CD14-positive monocyte (primary cell): ENCODE measurements at regions not wholly inside any gene's neighbourhood (a gene's known extent, or its start where the extent isn't known, plus 50 kb on each side); places are given as distances from the start of the nearest gene placed in this dataset.

Experiments used
- DNase-seq, 3 donors: peaks; one replicate each; pipeline ENCODE4 v3.0.0-alpha.2; 2011 to 2022
- H2AFZ ChIP-seq: 2 replicates; pipeline ENCODE4 v1.6.0; 2012; ENCODE audit warnings: mild to moderate bottlenecking, low read depth, low read length, inconsistent platforms; ENCODE audit not compliant: insufficient read depth, poor library complexity, severe bottlenecking
- H3K27ac ChIP-seq, 2 donors: 1 replicate in 1 of 2; 2 replicates in 1 of 2; pipeline ENCODE4 v1.5.1; 2012 to 2013; ENCODE audit warnings: low read length in 2 of 2, control low read depth in 1 of 2, inconsistent platforms in 1 of 2, low read depth in 1 of 2, mild to moderate bottlenecking in 1 of 2
- H3K27me3 ChIP-seq, 2 donors: one replicate each; pipeline versions ENCODE4 v1.6.0 to v1.6.1; 2011 to 2013; ENCODE audit warnings: low read length in 2 of 2; ENCODE audit not compliant: control insufficient read depth in 2 of 2, insufficient read depth in 2 of 2
- H3K36me3 ChIP-seq, 2 donors: replicated peaks in 1 of 2; 1 replicate in 1 of 2; 2 replicates in 1 of 2; pipeline versions ENCODE4 v1.5.1 to v1.6.1; 2012 to 2013; ENCODE audit warnings: low read length in 2 of 2, control low read depth in 1 of 2, inconsistent platforms in 1 of 2, mild to moderate bottlenecking in 1 of 2; ENCODE audit not compliant: insufficient read depth in 2 of 2, control insufficient read depth in 1 of 2
- H3K4me1 ChIP-seq, 2 donors: 1 replicate in 1 of 2; 2 replicates in 1 of 2; pipeline versions ENCODE4 v1.5.1 to v1.6.1; 2012 to 2013; ENCODE audit warnings: low read length in 2 of 2, control low read depth in 1 of 2, inconsistent platforms in 1 of 2, mild to moderate bottlenecking in 1 of 2, moderate library complexity in 1 of 2; ENCODE audit not compliant: insufficient read depth in 2 of 2, control insufficient read depth in 1 of 2
- H3K4me2 ChIP-seq: replicated peaks from 2 replicates; pipeline ENCODE3; 2012; ENCODE audit warnings: low read length, moderate library complexity, mild to moderate bottlenecking; ENCODE audit not compliant: poor library complexity, severe bottlenecking; ENCODE audit errors: extremely low read depth
- H3K4me3 ChIP-seq, 3 experiments: fragments of 200-600 bp in 1 of 3; sonication (generic) in 1 of 3; replicated peaks in 1 of 3; 1 replicate in 2 of 3; 2 replicates in 1 of 3; pipeline ENCODE4 v1.5.1; 2011 to 2013; ENCODE audit warnings: low read length in 3 of 3, mild to moderate bottlenecking in 3 of 3, control low read depth in 2 of 3, low read depth in 2 of 3, inconsistent platforms in 1 of 3, moderate library complexity in 1 of 3
- H3K79me2 ChIP-seq: 2 replicates; pipeline ENCODE4 v1.6.0; 2012; ENCODE audit warnings: mild to moderate bottlenecking, control low read depth, inconsistent platforms, low read length, moderate library complexity; ENCODE audit not compliant: insufficient read depth
- H3K9ac ChIP-seq: 2 replicates; pipeline ENCODE4 v1.6.0; 2017; ENCODE audit warnings: low read length, mild to moderate bottlenecking; ENCODE audit not compliant: insufficient read depth, poor library complexity, severe bottlenecking
- H3K9me3 ChIP-seq, 2 donors: replicated peaks in 1 of 2; 1 replicate in 1 of 2; 2 replicates in 1 of 2; pipeline versions ENCODE4 v1.5.1 to v1.6.1; 2012 to 2013; ENCODE audit warnings: low read length in 2 of 2, control low read depth in 1 of 2; ENCODE audit not compliant: control insufficient read depth in 1 of 2, insufficient read depth in 1 of 2
- H4K20me1 ChIP-seq: 2 replicates; pipeline ENCODE4 v1.6.0; 2012; ENCODE audit warnings: mild to moderate bottlenecking, low read length, control low read depth, moderate library complexity; ENCODE audit not compliant: insufficient read depth
- H3K27ac Mint-ChIP-seq, 7 donors: one replicate each; pipeline ENCODE4 v1.8.0; 2020; ENCODE audit warnings: mild to moderate bottlenecking in 7 of 7, mixed read lengths in 7 of 7, moderate library complexity in 6 of 7, inconsistent platforms in 2 of 7
- H3K27me3 Mint-ChIP-seq, 3 donors: one replicate each; pipeline ENCODE4 v1.8.0; 2021 to 2022; ENCODE audit warnings: low read depth in 3 of 3, mild to moderate bottlenecking in 3 of 3, mixed read lengths in 3 of 3, moderate library complexity in 3 of 3, inconsistent platforms in 1 of 3
- H3K36me3 Mint-ChIP-seq, 2 donors: one replicate each; pipeline ENCODE4 v1.8.0; 2020; ENCODE audit warnings: mixed read lengths in 2 of 2, inconsistent platforms in 1 of 2, mild to moderate bottlenecking in 1 of 2
- H3K4me1 Mint-ChIP-seq: one replicate; pipeline ENCODE4 v1.8.0; 2020; ENCODE audit warnings: mild to moderate bottlenecking, mixed read lengths
- H3K4me3 Mint-ChIP-seq, 2 donors: one replicate each; pipeline ENCODE4 v1.8.0; 2020; ENCODE audit warnings: mild to moderate bottlenecking in 2 of 2, mixed read lengths in 2 of 2, moderate library complexity in 1 of 2
- H3K9me3 Mint-ChIP-seq, 7 donors: one replicate each; pipeline ENCODE4 v1.8.0; 2020 to 2022; ENCODE audit warnings: mixed read lengths in 7 of 7, mild to moderate bottlenecking in 6 of 7, moderate library complexity in 6 of 7, inconsistent platforms in 2 of 7
- WGBS: methylation state at CpG from one replicate; pipeline ENCODE4 v1.1.5; 2013; ENCODE audit warnings: missing lambda C conversion rate; ENCODE audit not compliant: insufficient coverage; 5-methylcytosine and 5-hydroxymethylcytosine counted together
- intact Hi-C, 2 donors: fragments of 100-400 bp; cut with micrococcal nuclease; formaldehyde crosslinking; loops; one replicate each; pipeline versions ENCODE4 v1.15.0 to v1.15.1; 2023
- TF ChIP-seq, protein P1 (sequence below): fragments of 200-600 bp; IDR thresholded peaks from one replicate; pipeline ENCODE4 v1.8.0; 2022; ENCODE audit warnings: antibody characterized with exemption, mild to moderate bottlenecking

DNA sequence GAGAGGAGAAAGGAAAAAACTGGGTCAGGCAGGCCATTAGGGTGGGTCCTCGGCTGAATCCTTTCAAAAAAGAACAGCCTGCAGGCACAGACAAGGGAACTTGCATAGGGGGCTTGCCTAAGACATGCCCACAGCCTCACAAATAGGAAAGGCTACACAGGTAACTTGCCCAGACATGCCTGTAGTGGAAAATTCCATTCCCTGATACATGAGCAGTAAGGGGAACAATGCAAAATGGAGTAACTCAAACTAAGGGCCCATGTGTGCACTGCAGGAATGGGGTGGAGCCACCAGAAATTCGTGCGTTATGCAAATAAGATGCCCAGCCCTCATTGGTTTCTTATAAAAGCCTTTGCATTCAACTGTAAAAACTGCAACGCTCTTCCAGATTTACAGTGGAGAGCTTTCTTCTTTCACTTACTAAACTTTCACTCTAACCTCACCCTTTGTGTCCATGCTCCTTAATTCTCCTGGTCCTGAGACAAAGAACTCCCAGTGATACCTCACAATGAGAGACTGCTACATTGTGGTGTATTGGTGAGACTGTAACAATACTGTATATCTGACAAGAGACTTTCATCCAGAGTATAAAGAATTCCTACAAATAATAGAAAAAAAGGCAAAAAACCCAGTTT, 59.5 kb upstream of the SLITRK1 start:
- DNase-seq: no peak
- Histone ChIP-seq H3K9ac (no peak overlapping the region), H3K27ac (no peak overlapping the region), H3K4me3 (no peak overlapping the region), H3K27me3 (no peaks in the 10 kb centered on the region), H3K4me1 (no peaks in the 10 kb centered on the region), H2AFZ (no peak overlapping the region), H3K36me3 (no peaks in the 10 kb centered on the region), H4K20me1 (no peaks in the 10 kb centered on the region), H3K79me2 (no peaks in the 10 kb centered on the region), H3K9me3 (peaks cover 0 to 4% of the 10 kb centered on the region in 2 donors), H3K4me2 (no peak overlapping the region)
- Mint-ChIP-seq H3K27ac (no peak overlapping the region), H3K27me3 (no peaks in the 10 kb centered on the region), H3K36me3 (no peaks in the 10 kb centered on the region), H3K9me3 (peaks cover 0 to 7% (median 2%) of the 10 kb centered on the region in 7 donors), H3K4me3 (no peak overlapping the region), H3K4me1 (no peaks in the 10 kb centered on the region)
- TF ChIP-seq, protein P1, sequence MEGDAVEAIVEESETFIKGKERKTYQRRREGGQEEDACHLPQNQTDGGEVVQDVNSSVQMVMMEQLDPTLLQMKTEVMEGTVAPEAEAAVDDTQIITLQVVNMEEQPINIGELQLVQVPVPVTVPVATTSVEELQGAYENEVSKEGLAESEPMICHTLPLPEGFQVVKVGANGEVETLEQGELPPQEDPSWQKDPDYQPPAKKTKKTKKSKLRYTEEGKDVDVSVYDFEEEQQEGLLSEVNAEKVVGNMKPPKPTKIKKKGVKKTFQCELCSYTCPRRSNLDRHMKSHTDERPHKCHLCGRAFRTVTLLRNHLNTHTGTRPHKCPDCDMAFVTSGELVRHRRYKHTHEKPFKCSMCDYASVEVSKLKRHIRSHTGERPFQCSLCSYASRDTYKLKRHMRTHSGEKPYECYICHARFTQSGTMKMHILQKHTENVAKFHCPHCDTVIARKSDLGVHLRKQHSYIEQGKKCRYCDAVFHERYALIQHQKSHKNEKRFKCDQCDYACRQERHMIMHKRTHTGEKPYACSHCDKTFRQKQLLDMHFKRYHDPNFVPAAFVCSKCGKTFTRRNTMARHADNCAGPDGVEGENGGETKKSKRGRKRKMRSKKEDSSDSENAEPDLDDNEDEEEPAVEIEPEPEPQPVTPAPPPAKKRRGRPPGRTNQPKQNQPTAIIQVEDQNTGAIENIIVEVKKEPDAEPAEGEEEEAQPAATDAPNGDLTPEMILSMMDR: no peak
- intact Hi-C loops: no loop called here
- 86% methylated on average over 3 of the region's 4 CpGs for WGBS

DNA sequence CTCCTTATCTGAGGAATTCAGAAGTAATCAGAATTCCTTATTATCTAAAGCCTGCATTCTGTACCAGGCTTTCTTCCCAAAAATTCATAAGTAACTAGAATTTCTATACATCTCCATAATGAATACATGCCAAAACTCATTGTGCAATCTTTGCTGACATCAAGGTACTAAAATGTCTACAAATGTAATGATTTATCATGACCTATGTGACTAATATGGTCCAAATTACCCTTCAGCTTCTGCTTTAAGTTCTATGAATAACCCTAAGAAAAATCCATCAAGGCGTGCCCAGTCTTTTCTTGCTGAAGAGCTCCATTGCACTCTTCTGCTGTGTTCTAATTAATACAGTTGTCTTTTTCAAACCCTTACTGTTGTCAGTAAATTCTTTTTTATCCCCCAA, 58.5 kb upstream of the SLITRK1 start:
- H3K27me3 Mint-ChIP-seq: no peaks in the 10 kb centered on the region
- no peak overlapping the region for H3K4me3 Mint-ChIP-seq
- no peak for DNase-seq
- no peak overlapping the region for H3K4me3 ChIP-seq
- no peak overlapping the region for H2AFZ ChIP-seq
- no peaks in the 10 kb centered on the region for H3K36me3 ChIP-seq
- no peak overlapping the region for H3K27ac Mint-ChIP-seq
- H3K9me3 ChIP-seq: peaks cover 0 to 5% of the 10 kb centered on the region in 2 donors
- no CpG with 5 or more reads among the region's 1 CpG for WGBS
- intact Hi-C loops: no loop called here
- H3K4me2 ChIP-seq: no peak overlapping the region
- H3K9ac ChIP-seq: no peak overlapping the region
- no peaks in the 10 kb centered on the region for H3K27me3 ChIP-seq
- no peaks in the 10 kb centered on the region for H3K4me1 Mint-ChIP-seq
- peaks cover 1 to 12% (median 3%) of the 10 kb centered on the region in 7 donors for H3K9me3 Mint-ChIP-seq
- no peaks in the 10 kb centered on the region for H3K4me1 ChIP-seq
- H3K79me2 ChIP-seq: no peaks in the 10 kb centered on the region
- H3K36me3 Mint-ChIP-seq: no peaks in the 10 kb centered on the region
- H3K27ac ChIP-seq: no peak overlapping the region
- TF ChIP-seq, protein P1: no peak
- H4K20me1 ChIP-seq: no peaks in the 10 kb centered on the region
